SK-N-SH (cell line): ENCODE measurements at regions not wholly inside any gene's neighbourhood (a gene's known extent, or its start where the extent isn't known, plus 50 kb on each side); places are given as distances from the start of the nearest gene placed in this dataset.

Experiments used
- CTCF ChIP-seq: fragments of 200-600 bp; sonication (generic); IDR thresholded peaks from 2 replicates; pipeline ENCODE4 v1.6.1; 2017; ENCODE audit warnings: antibody characterized with exemption, mild to moderate bottlenecking, moderate library complexity
- GABPA ChIP-seq: IDR thresholded peaks from 2 replicates; pipeline ENCODE4 v1.4.0; 2012; ENCODE audit warnings: low read depth, mild to moderate bottlenecking
- MXI1 ChIP-seq: IDR thresholded peaks from 2 replicates; pipeline ENCODE4 v1.6.1; 2012; ENCODE audit warnings: mild to moderate bottlenecking, low read depth, low read length, improper control_type of control experiment
- NFIC ChIP-seq: IDR thresholded peaks from 2 replicates; pipeline ENCODE4 v1.4.0; 2012; ENCODE audit warnings: borderline replicate concordance
- SMC3 ChIP-seq: IDR thresholded peaks from 2 replicates; pipeline ENCODE4 v1.6.1; 2012; ENCODE audit warnings: low read depth, low read length, improper control_type of control experiment
- YY1 ChIP-seq: IDR thresholded peaks from 2 replicates; pipeline ENCODE4 v1.4.0; 2012; ENCODE audit warnings: low read depth, mild to moderate bottlenecking

- TF ChIP-seq GABPA (no peak), CTCF (no peak), NFIC (no peak), SMC3 (no peak), YY1 (no peak), MXI1 (no peak)
These were observed 470.9 kb downstream of the TFAP2A start for GRCh38 chr6:9943986-9944385.
